Body of pancreas (tissue), 4 donors: ENCODE measurements at regions not wholly inside any gene's neighbourhood (a gene's known extent, or its start where the extent isn't known, plus 50 kb on each side); places are given as distances from the start of the nearest gene placed in this dataset.

Source experiments
- CTCF ChIP-seq, 7 experiments: fragments of 450-650 bp in 4 of 7; fragments of 200-600 bp in 3 of 7; sonication (generic) in 3 of 7; IDR thresholded peaks; one replicate each; pipeline ENCODE4 v1.5.1; 2016 to 2019; ENCODE audit warnings: antibody characterized with exemption in 7 of 7
- POLR2A ChIP-seq, 3 donors: fragments of 450-650 bp; IDR thresholded peaks; one replicate each; pipeline ENCODE4 v1.6.1; 2016; ENCODE audit warnings: antibody characterized with exemption in 3 of 3, mild to moderate bottlenecking in 2 of 3

- TF ChIP-seq CTCF (IDR thresholded peaks at IDR 0.05) (no peak), POLR2A (IDR thresholded peaks at IDR 0.05) (no peak)
These were observed 143.7 kb upstream of the MCHR2 start for GRCh38 chr6:100137759-100138158.
